Activated CD8-positive, alpha-beta memory T cell treated with anti-CD3 and anti-CD28 coated beads for 4 hours (primary cell): ENCODE measurements at regions not wholly inside any gene's neighbourhood (a gene's known extent, or its start where the extent isn't known, plus 50 kb on each side); places are given as distances from the start of the nearest gene placed in this dataset.

Experiments used
- DNase-seq, 2 donors: peaks; one replicate each; pipeline ENCODE4 v3.0.0-alpha.2; 2020; ENCODE audit warnings: low read depth in 2 of 2

DNA sequence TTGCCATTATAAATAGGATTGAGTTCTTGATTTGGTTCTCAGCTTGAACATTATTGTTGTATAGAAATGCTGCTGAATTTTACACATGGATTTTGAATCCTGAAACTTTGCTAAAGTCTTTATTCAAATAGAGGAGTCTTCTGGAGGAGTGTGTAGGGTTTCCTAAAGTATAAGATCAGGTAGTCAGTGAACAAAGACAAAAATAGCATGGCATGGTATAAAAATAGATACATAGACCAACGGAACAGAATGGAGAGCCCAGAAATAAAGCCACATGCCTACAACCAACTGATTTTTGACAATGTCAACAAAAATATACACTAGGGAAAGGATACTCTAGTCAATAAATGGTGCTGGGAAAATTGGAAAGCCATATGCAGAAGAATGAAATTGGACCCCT lies 740.1 kb downstream of the QKI start:
- no peak for DNase-seq

- DNase-seq = no peak
These were observed 738.1 kb downstream of the QKI start for GRCh38 chr6:164152611-164153010.

DNA sequence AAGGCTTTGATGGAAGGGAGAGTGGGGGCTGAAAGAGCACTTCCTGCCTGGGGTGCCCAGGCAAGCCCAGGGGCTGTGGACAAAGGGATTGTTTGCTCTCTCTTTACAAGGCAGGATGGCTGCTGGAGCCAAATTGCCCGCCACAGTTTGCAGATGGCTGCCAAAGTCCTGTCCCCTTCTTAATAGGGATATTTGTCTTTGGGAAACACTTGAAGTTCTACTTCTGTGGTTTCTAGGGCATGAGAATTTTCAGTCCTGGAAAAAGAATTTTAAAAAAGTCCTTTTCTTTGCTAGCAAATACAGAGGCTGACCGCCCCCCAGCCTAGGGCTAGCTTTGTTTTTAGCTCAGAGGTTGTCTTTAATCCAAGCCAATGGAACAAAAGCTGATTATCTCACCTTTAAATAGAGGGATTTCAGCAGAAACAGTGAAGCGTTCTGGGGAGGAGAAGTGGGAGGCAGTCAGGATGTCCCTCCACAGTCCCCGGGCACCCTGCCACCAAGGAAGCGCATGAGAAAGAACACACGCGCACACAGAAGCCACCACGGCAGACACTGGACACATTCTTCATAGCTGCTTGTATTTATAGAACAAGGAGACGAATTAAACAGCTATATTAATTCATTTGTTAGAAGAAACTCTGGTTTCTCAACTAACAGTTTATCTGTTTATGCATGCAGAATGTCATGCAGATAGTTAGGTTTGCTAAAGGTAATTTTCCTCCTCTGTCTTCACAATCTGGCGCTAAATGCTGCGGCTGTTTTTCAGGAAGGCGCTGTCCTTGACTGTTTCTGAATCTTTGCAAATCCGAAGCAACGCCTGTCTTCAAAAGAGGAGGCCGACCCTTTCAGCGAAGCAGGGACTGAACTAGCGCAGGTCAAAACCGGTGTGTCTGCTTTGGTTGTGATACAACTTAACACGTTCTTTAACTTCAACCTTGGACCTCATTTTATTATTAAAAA lies 736.9 kb downstream of the QKI start:
- no peak for DNase-seq

DNA sequence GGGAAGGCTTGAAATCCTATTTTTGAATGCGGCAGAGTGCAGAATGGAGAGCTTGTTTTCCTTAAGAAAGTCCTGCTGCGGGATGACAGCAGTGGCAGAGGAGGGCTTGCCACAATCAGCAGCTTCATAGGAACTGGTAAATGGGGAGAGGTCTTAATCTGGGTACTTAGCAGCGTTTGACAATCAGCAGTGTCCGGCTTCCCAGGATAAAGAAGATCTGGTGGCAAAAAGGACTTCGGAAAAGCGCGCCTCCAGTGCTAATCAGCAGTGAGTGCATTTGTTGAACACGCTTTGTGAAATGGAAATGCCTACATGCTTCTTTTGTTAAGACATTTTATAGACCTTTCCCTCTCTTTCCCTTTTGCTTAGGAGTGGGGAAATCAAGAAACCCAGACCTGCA lies 735.7 kb downstream of the QKI start:
- no peak for DNase-seq

GRCh38 chr6:164148788-164149187 lies 734.3 kb downstream of the QKI start:
- DNase-seq = no peak

DNA sequence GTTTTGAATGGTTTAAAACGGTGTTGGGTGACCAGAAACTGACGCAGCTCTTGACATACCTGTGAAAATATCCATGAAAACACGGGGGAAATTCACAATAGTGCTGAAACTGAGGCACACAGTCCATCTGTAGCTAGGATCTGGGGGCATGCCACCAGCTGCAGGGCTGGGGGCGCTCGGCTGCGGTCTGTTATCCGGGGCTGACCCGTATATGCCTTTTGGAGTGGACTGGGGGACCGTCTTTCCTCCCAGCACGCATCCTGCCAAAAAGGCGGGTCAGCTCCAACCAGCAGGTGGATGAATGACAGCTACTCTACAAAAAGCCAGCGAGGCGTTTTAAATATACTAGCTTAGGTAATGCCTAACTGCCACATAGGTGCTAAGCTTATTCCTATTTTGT lies 729.8 kb downstream of the QKI start:
- DNase-seq = no peak

- no peak for DNase-seq
These were observed 727.8 kb downstream of the QKI start for GRCh38 chr6:164142322-164142721.

- DNase-seq = no peak
These were observed 721.1 kb downstream of the QKI start for GRCh38 chr6:164135511-164136132.

DNA sequence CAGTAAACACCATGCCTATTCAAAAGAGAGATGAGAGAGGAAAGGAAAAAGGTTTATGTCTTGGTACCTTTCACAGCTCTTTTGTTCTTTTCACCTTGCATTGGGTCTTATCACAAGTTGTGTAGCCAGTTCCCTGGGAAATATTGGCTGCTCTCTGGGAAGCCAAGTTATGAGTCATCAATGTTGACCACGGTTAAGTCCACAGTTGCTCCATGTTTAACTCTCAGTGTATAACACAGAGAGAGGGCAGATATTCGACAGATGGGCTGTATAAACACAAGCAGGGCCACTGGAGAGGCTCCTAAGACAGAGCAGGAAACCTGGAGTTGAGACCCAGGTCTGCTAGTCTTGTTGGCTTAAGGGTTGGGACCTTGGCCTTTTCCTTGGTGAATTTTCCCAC lies 718.6 kb downstream of the QKI start:
- DNase-seq = no peak

DNA sequence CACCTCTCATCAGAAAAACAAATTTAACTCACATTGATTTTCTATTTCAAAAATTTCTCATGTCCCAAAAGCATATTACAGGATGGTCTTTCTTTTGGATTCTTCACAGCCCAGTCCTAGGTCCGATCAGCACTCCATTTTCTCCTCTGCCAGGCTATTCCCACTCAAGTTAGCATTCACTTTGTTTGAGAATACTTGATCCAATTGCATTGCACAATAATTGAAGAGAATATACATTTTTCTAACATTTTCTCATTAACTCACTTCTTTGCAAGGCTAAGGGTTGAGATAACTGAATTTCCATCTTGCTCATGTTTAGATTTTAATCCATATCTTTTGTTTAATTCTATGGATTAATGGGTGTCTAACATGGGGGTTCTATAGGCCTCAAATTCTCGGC lies 716.1 kb downstream of the QKI start:
- DNase-seq = no peak

- no peak for DNase-seq
These were observed 715.6 kb downstream of the QKI start for GRCh38 chr6:164130151-164130550.

DNA sequence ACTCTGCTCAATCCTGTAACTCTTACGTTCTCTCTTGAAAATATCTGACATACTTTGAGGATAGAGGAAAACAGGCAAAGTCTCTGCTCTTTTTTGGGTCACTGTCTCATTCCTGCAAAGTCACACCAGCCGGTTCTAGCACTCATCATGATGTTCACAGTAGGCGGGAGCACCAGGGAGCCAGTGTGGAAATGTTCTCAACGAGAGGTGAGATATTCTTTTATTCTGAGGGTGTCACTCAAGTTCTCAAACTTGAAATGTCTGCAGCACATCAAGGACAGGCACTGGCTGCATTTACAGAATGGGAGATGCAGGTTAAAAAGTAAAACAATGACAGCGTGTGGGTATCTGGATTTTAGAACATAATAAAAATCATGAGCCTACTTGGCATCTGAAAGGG lies 714.7 kb downstream of the QKI start:
- no peak for DNase-seq

- DNase-seq = no peak
These were observed 713.6 kb downstream of the QKI start for GRCh38 chr6:164128101-164128500.

- no peak for DNase-seq
These were observed 710.5 kb downstream of the QKI start for GRCh38 chr6:164124986-164125385.

DNA sequence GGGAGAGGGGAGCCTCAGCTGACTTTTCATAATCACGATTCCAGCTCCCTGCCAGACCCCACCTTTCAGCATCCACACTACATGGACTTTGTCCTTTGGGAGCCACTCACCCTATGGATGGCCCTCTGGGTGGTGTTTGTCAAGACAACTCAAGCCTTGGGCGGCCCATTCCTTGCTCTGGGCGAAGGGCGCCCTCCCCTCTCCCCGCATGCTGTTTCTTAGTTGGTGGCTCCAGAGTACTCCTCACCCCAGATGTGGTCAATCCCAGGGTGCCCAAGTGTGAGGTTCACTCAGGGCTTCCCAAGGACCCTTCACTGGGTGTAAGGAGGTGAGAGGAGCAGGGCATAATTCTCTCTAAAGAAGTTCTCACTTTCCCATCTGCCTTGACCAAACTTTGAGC lies 710.0 kb downstream of the QKI start:
- DNase-seq = no peak

GRCh38 chr6:164122109-164122508 lies 707.6 kb downstream of the QKI start:
- no peak for DNase-seq

DNA sequence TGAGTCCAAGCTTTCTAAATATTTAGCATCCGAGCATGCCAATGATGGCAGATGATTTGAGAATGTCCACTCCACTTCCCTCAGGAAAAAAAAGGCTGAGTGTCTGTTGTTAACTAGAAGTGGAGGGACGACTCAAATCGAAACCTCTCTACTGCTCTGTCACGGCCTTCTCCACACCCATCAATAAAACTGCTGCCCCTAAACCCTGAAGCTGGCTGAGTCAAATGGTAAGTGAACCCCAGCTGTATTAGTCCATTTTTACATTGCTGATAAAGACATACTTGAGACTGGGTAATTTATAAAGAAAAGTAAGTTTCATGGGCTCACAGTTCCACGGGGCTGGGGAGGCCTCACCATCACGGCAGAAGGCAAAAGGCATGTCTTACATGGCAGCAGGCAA lies 707.0 kb downstream of the QKI start:
- no peak for DNase-seq

GRCh38 chr6:164114651-164115050 lies 700.1 kb downstream of the QKI start:
- no peak for DNase-seq

DNA sequence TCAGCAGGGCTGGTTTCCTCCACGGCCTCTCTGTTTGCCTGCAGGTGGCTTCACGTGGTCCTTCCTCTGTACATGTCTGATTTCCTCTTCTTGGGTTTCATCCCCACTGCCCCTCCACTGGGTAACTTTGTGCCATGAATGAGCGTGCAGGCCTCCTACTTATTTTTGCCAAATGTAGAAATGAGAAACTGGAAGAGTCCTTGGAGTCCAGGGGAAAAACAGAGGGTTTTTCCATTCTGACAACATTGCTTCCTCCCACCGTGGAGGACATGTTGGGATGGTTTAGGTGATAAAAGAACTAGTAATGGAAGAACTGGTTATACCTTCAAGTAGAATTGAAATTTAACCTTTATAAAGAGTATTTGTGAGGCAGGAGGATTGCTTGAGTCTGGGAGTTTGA lies 699.5 kb downstream of the QKI start:
- no peak for DNase-seq

- no peak for DNase-seq
These were observed 699.1 kb downstream of the QKI start for GRCh38 chr6:164113637-164114036.

DNA sequence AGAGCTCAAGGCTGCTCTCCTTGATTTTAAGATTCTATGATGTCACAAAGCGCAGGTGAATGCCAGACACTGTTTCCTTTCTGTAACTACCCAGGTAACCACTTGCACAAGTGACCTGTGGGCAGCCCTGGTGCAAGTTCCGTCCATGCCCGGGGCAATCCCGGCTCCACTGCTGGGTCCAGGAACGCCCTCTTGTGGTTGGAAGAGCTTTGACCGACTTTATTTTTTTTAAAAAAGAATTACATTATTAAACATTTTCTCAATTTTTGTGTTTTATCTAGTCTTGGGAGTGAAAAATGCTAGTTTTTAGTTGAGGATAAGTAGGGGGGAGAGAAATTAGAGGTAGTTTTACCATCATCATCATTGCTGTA lies 695.2 kb downstream of the QKI start:
- no peak for DNase-seq

DNA sequence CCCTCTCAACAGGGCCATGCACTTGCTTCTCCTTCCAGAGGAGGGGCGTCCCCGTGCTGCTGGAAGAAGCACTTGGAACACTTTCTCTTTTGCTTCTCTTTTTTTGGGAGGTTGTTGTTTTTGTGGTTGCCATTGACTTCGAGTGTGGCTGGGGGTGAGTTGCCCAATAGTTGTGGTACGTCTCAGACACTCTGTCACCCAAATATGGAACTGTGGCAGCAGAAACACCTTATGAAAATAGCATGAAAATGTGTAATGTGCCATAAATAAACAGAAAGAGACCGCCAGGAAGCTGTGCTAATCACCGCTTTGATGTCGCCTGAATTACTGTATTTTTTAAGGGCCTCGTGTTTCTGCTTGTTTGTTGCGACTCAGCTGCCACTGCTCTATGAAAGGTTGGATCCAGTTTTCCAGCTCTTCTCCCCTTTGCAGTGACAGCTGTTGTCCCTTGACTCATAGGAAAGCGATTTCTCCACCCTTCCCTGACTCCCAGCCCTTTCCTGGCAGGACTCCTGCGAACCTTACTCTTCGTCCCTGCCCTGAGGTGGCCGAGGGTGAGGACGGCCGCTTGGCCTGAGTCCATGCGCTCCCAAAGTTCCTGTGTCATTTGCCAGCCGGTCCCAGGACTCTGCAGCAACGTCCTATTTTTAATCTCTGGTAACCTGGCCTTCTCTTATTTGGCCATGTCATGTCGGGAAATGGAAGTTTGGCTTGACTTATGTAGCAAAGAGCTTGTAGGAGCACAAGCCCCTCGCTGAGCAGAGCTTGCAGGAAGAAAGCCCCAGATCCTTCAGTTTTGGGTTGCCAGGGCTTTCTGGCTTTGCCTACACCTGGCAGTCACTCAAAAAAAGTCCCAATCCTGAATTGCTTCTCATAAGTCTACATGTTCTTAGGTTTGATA lies 694.6 kb downstream of the QKI start:
- DNase-seq = no peak
